ENCODE measurements at regions not wholly inside any gene's neighbourhood (a gene's known extent, or its start where the extent isn't known, plus 50 kb on each side); places are given as distances from the start of the nearest gene placed in this dataset.
"Not testable (repeated sequence)": the region's sequence is repeated elsewhere in the genome, so short reads cannot be mapped to it uniquely, and the experiment has no call there.

DNA sequence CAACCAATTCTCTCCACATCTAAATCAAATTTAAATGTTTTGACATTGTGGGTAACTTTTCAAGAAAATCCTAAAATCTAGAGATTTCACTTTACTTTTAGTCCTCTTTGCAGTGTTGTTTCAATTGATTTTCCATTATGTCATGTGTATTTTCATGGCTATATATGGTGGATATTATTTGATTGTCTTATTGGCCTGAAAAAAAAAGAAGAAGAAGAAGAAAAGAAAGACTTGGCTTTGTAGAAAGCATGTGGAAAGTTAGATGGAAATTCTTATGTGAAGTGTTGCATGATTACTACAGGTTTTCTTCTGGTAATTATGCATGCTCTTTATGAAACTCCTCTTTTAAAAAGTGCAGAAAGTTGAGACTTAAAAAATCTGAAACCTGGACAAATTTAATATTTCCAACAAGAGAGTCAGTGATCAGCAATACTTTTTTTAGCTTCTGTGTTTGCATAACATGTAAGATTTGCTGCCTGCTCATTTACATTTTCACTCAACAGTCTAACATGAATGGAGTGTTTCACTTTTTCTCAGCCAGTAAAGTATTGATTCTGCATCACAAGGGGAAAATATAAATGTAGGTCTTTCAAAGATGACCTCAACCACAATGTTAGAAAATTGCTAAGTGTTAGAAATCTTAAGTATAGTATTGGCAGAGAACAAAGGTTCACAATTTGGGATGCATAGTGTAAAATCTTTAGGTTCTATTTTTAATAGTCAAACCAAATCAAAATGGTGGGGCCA, 438.7 kb downstream of the BCKDHB start:
- no peak for DNase-seq (ENCODE audit: low spot score)

DNA sequence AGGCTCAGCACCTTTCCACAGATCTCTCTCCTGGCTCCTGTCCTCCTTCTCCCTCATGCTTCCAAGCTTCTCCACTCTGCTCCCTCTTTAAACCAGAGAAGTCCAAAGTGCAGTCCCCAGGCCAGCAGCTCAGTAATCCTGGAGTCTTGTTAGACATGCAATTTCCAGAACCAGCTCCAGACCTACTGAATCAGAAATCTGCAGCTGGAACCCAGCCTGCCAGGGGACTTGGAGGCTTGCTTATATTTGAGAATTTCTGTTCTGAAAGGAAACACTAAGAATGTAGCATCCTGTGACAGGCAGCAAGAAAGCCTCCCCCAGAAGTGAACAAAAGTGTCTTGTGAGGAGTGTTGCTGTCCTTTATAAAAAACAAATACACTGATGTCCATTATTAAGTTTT, 438.1 kb downstream of the BCKDHB start:
- no peak for DNase-seq (ENCODE audit: low spot score)

DNA sequence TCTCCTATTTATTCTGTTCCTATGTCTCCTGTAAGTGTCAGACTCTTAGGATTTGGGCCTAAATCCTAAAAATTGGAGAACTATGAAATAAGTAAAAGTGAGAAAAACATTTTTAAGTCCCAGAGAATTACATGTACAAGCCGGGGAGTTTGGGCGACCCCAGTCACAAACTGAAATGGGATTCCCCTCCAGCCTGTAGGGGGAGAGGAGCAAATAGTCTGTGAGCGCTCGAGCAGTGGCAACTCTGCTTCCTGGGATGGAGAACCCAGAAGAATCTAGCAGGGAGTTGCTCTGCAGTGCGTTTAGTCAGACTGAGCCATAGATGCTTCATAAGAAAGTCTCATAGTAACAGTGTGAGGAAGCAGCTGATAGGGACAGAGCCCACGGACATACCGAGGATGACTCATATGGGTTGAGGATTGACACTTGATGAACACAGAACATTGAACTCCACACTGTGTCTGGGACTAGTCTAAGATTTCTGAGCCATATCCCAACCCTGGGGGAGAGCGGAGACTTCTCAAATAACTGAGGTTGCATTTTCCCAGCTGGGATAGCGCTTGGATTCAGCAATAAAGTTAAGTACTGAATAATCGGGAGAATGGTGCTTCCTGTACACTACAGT, 437.2 kb downstream of the BCKDHB start:
- DNase-seq (ENCODE audit: low spot score), result no peak

DNA sequence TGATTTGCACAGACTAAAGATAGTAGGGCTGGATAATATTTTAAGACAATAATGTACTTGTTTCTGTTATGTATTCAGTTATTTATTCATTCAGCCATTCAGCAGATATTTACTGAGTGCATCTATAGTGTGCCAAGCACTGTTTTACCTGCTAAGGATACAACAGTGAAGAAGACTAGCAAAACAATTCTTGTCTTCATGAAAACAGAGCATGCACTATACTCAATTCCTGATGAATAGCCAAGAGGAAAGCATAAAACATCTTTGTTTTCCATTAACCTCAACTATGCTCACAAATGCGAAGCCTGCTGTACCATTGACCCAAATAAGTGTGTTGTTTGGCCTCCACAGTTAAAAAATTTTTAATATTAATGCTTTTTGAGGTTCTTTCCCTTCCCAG, 436.7 kb downstream of the BCKDHB start:
- no peak for DNase-seq (ENCODE audit: low spot score)

DNA sequence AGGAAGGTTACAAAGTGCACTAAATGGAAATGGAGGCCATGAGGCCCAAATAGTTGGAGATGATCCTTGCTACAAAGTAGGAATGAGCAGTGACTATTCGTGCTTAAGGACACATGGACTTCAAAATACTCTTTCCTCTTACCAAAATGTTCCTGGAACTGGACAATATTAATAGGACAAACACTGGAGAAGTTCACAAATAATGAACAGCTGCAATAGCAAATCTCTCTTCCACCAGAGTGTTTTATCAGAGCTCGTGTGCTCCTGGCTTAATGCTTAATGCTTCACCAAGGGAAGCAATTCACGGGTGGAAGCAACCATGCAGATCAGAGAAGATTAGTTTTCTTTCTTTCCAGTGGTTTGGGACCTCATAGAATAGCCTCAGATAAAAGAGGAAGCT, 435.4 kb downstream of the BCKDHB start:
- no peak for DNase-seq (ENCODE audit: low spot score)

DNA sequence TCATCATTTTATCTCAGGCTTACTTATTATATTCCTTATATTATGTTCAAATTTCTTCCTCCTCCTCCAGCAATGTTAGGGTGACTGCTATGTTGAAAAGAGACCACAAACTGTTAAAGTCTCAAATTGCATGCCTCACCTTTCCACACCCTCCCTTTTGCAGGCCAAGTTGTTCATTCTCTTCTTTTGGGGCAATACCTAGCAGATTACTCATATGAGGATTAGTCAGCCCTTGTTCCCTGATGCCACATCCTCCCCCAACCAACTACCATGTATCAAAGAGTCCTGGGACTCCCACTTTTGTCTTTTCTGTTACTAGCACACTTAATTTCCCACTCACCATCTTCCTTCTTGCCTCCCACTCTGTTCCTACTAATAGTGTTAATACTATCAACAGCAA, 434.7 kb downstream of the BCKDHB start:
- DNase-seq (ENCODE audit: low spot score), result no peak

DNA sequence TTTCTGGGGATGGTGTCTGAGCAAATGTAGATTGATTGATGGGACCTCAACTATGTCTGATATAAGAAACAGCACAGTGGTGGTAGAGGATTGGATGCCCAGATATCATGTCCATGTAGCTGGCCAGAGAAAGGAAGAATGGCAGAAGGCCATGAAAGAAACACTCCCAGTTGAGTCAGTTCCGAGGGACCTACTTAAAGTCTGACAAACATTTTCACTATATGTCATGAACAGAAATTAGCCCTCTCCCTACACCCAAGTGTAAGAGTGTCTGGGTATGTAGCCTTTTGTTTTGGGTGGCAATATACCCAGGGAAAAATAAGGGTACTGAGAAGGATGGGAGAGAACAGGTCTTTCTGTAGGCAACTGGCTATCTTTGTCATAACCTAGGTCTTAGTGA, 434.2 kb downstream of the BCKDHB start:
- no peak for DNase-seq (ENCODE audit: low spot score)

DNA sequence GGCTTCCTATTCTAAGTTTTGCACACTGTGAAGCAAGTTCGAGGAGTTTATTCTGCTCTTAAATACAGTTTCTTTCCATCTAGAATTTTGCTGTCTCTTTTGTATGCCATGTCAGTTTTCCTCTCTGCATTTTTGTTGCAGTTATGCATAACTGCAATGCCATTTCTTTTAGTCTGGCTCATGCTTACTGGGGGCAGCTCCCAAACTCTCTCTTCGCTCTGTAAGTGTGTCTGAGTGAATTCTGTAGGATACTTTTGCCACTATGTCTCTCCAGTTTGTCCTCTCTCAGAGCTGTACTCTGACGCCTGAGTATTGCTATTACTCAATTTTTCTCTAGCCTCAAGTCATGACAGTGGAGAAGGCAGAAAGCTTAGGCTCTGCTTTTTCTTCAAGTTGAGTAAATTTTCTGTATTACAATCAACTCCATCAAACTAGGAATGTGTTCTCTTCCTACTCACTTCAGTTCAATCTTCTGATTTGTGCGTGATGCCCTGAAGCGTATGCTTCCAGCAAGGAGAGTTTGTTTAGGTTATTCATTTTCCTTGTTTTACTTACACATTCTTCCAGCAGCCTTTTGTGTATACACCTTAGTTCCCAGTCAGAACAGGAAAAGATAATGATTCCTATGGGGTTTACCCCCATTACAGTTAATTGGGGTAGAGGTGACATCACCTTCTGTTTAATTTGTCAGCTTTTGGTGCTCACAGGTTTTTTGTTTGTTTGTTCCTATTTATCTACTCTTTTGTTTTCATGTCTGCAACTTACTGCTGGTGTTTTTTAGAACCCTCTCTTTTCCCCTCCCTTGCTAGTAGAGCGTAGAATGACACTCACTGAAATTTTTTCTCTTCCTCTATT, 430.9 kb downstream of the BCKDHB start:
- DNase-seq (ENCODE audit: low spot score), result no peak

DNA sequence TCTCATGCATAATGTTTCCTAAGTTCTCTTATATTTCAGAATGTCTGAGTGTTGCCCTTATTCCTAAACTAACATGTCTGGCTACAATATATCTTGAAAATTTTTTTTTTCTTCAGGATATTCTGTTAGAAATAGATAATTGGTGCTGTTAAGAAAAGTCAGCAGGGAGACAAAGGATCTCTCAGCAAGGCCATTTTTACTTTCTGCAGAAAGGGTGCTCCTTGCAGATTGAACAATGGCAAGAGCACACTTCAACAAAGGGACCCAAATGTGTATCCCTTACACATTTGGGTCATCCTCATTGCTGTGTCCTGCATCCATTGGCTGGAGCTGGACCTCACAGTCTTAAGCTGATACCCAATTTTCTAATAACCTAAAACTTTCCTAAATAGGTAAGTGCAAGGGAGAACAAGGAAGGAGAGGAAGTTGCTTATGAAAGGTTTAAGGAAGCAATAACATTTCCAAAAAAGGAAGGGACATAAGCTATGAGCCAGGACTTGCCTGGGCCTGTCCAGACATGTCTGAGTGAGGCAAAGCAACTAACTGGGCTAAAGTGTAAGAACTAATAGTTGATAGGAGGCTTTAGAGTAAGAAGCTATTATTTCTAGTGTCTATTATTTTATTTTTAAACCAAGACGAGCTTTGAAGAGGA, 429.6 kb downstream of the BCKDHB start:
- DNase-seq (ENCODE audit: low spot score), result no peak

DNA sequence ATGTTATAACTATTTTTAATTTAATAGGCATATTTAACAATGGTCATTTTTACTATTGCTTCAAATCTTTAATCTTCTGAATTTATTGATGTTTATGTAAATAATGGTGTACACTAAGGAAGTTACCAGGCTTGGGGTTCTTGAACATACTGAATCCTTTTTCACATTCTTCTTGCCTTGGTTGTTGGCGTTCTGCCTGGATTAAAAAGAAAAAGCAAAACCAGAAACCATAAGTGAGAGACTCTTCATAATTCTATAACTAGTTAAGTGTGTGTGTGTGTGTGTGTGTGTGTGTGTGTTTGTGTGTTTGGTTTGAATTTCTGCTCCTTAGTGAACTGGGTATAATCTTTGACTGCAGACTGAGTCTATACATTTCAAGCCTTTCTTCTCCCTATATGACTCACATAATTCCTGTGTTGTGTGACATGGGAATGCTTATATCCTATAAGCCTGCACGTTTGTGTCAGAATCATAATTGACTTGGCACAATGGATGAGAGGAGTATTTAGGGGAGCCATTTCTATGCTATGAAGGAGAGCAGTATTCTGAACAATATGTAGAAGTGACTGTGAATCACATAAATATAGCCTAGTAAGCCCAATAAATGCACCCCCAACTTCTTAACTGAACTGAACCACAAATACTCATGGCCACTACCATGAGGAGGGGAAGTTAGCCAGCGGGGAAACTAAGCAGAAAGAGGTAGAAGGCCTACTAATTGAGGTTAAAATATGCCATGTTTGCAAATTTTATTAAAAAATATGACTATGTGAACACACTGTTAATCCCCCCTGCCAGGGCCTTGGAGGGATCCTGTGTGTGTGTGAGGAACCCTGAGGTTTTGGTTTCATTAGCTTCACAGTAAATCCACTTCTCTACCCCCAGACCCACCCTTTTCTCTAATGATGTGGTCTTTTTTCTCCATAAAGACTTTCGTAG, 425.5 kb downstream of the BCKDHB start:
- no peak for DNase-seq (ENCODE audit: low spot score)

DNA sequence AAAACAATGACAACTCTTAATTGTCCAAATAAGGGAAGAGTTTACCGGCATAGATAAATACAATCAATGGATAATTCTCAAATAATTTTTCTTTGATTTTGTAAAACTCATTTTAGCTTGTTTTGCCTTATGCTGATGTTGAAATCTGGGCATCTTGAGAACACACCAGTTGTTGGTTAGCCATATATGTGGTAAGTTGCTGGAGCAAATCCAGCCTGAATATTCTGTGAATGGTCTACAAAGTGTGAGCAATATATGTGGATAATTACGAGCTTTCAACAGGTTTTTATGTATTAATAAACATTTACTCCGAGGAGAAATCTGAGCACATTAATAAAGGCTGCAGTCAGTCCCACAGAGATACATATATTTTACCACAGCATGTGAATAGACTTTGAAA, 423.6 kb downstream of the BCKDHB start:
- no peak for DNase-seq (ENCODE audit: low spot score)

DNA sequence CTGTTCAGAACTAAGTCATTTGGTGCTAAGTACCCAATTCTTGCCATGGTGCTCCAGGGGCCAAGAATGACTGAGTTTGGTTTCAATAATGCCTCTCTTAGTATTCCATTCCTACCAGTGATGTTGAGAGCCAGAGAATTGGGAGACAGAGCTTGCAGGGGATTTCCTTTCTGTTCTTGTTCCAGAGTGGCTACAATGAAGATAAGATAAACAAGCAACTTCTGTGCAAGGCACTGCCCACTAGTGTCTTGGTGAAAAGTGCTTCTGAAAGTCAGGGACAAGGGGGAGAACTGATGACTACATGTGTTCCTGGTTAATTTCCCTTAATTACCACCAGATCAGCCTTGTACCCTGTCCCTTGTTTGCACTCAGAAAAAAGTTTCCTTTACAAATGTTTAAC, 421.6 kb downstream of the BCKDHB start:
- no peak for DNase-seq (ENCODE audit: low spot score)

DNA sequence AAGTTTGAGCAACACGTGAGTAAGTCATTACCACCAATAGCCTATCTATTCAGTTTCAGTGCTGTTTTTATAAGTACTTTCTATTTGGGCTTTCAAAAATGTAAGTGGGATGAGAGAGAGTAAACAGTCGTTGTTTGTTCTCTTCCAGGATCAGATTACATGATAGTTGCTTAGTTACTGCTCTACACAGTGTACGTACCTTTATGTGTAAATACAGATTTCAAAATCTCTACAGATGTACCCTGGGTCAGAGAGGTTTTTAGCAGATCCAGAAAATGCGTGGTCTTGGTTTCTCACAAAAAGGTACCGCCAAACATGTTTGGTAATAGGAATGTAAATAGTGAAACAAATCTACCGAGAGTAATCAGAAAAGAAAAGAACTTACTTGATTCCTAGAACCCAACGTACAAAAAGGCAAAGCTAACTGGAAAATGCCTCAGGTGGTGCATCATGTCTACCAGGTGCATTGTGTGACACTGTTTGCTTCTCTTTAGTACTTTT, 421.1 kb downstream of the BCKDHB start:
- no peak for DNase-seq (ENCODE audit: low spot score)

DNA sequence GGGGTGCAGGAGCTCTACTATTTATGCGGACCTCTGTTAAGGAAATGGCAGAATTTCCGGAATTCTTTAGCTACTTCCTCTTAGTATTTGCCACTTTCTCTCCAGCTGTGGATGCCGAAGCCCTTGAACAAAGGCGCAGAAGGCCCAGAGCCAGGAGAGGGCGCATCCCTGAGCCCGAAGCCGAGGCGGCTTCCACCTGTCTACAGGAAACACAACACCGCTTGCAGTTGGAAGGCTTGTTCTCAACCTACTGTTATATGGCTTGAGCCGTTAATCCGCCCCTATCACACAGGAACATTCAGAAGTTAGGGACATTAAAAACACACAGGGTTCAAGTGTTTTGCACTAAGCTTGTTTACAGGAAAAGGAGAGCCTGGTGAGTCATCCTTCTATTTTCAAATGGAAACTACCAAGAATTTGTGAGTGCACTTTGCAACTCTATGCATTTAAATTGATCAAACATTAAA, 417.1 kb downstream of the BCKDHB start:
- DNase-seq (ENCODE audit: low spot score), result no peak

DNA sequence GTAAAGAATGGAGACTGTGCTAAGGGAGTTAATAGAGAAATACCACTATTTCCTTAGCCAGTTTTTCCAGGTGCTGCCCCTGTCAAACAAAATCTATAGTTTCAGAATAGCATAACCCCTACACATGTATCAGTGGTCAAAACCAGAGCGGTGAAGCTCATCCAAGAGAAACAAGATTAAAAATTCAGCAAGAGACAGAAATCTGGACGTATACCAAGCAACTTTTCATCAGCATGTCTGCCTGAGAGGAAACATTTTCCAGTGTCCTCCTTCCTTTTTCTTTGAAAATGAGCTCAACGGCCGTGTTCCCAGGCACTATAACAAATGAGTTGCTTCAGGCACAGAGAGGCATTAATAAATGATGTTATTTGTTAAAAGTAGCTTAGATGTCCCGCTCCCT, 416.5 kb downstream of the BCKDHB start:
- DNase-seq (ENCODE audit: low spot score), result no peak

DNA sequence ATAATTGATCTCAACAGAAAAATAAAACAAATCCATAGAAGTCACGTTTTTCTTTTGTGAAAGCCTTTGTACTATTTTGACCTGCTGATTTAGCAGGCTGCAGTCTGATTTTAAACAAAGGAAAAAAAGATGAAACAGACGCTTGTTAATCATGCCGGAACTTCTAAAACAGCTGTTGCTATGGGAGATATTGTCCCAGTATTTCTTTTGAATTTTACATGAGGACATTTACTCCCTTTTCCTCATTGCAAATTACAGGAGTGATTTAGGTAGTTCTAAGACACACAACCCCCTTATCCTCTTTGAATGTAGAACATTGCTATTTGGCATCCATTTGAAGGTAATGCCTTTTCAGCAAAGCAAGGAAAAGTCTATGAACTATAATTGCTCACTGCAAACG, 416.1 kb downstream of the BCKDHB start:
- DNase-seq (ENCODE audit: low spot score), result no peak

DNA sequence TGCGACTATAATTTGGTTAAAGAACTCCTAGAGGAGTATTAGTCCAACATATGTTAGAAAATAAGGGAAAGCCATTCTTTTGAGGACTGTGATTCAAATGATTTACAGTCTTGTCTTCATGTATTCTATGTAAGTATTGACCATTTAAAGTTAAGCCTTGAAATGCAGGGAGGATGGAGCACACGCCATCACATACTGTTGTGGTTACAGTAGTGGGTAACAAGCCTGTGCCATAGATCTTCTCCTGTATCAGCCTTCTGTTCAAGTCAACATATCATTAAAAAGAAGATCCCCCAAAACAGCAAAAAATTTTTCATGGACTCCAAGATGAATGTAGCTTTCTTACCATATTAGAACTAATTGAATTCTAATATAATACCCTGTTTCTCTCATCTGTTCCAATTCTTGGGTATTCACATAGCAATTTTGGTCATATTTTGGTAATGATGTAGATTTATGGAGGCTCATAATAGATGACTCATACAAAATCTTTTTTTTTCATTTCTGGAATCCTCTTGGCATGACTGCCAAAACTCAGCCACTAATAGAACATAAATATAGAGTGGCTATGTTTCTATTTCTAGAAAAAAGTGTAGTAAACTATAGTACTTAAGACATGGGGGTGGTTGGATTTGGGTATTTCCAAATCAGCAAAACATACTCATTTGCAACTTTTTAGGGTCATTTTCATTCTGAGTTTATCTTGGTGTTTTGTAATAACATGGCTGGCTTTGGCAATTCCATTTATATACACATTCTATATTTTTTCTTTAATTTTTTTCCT, 413.5 kb downstream of the BCKDHB start:
- no peak for DNase-seq (ENCODE audit: low spot score)

DNA sequence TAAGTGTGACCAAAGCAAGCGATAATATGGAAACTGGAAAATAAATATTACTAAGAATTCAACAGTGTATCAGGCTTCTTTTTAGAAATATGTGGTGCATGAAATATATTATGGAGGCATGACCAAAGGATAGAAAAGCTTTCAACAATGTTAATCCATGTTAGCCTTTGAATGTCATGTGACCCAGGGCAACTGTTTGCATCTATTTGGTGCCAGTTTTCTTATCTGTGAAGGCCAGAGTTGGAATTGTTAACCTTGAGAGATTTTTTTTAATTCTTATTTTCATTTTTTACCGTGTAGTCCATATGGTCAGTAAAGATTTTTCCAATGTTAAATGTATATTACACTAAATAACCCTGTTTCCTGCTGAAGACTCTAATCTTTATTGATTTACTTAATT, 411.1 kb downstream of the BCKDHB start:
- no peak for DNase-seq (ENCODE audit: low spot score)

DNA sequence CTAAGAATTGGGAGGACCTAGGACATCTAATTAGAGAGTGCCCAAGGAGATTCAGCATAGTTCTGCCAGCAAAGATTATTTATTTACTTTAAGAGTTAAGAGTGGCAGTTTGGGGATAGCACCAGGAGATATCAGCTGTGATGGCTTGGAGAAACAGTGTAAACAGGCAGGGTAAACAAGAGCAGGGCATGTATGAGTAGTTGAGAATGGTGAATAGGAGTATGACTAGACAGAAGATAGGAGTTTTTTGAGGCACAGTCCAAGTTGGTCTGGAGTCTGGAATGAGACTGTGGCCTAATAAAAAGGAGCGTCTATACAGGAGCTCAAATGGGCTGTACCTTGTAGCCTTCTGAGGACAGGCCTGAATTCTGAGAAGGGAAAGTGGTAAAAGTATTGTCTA, 404.1 kb downstream of the BCKDHB start:
- not testable (repeated sequence) for DNase-seq (ENCODE audit: low spot score)

DNA sequence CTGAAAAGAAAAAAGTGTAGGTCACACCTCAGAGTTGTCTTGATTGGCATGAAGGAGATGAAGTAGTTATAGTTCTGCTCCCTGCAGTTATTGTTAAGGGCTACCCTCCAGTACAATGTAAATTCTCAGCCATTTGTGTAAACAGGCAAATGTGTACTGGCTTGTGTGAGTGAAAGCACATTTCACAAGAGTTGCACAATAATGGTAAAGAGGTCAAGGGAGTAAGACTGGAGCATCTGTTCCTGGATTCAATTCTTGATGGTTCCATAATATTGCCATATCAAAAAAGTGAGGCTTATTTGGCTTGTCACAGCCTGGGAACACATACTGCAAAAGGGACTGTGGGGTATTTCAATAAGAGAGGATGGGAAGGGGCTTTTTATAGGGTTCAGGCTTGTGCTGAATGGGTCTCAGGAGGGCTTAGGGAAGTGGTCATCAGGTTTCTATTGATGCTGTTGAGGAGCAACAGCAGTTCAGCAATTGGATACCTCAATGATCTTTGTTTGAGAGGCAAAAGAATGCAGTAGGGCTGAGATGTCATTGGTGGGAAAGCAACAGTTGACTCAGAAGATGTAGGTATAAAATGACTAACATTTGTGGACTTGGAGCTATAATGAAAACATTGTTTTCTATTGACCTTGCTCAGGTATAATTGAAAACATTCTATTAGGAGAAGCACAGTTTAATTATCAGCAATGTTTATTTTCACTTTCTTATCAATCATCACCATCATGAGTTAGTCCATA, 402.6 kb downstream of the BCKDHB start:
- no peak for DNase-seq (ENCODE audit: low spot score)
